ENCODE measurements at regions not wholly inside any gene's neighbourhood (a gene's known extent, or its start where the extent isn't known, plus 50 kb on each side); places are given as distances from the start of the nearest gene placed in this dataset.
A peak's percentile ranks its signal among the peaks of the same experiment; 100 is the strongest.
"Not testable (repeated sequence)": the region's sequence is repeated elsewhere in the genome, so short reads cannot be mapped to it uniquely, and the experiment has no call there.

DNA sequence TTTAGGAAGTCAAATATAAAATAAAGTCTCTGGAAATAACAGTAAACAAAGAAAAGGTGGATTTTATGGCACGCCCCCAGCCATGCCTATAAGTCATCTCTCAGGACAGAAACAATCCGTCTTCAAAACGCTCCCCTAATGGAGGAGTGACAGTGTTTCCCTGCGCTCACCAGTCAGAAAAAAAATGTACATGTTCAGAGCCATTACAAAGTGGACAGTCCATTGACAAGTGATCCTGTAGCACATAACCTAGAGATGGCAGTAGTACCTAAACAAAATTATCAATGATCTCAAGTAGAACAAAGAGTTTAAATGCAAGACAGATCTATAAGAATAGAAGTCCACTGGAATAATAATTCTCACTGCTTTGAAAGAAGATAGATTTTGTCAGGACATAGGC is 891.7 kb upstream of the MIR17HG start:
- ATAC-seq (no peak), DNase-seq (no peak)
- intact Hi-C loops (cut with micrococcal nuclease): no loop called here

DNA sequence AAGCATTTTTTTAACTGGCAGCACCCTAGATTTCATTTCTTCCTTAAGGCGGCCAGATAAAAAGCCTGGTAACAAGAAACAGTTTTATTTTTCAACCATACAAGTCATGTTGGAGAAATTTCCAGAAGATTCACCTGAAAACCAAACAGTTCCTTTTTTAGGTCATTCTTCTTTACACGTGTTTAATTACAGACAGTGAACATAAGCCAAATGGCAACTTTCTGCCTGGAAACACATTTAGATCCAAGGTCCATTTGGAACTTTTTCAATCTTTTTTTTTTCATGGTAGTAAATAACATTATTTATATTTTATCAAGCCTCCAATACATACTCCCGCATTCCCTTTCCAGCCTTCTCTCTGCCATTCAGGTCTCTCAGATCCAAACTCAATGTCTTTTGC is 886.1 kb upstream of the MIR17HG start:
- intact Hi-C loops (cut with micrococcal nuclease): no loop called here

DNA sequence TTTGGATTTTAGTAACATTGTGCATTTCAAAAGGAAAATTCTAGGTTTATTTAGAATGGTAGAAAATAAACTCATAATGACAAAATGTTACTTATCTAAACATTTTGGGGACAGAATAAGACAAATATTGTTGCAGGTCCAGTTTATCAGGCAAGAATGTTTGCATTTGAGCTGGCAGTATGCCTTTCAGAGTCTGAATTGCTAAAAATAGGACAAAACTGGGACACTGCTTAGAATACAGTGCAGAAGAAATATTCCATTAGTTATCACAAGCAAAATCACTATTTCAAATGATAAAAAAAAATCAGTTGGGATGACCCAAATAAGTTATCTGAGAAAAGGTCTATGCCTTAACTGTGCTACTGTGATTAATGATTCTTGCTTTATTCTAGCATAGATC is 870.3 kb upstream of the MIR17HG start:
- no peak for ATAC-seq
- intact Hi-C loops (cut with micrococcal nuclease): no loop called here
- DNase-seq: no peak

More for the DNA sequence above, 886.1 kb upstream of the MIR17HG start:
- DNase-seq (no peak), ATAC-seq (no peak)

DNA sequence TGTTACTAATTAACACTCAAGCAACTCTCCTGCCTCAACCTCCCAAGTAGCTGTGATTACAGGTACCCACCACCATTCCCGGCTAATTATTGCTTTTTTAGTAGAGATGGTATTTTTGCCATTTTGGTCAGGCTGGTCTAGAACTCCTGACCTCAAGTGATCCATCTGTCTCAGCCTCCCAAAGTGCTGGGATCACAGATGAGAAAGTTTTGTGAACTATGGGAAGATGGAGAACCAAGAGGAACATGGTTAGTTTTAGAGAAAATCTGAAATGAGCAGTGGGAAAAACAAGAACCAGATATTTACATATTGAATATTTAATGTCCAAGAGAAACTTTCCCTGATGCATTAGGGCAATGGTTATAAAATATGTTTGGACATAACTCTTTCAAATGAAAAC is 863.6 kb upstream of the MIR17HG start:
- ATAC-seq: no peak
- no peak for DNase-seq
- intact Hi-C loops (cut with micrococcal nuclease): no loop called here

GRCh38 chr13:90485436-90485835 is 862.1 kb upstream of the MIR17HG start:
- intact Hi-C loops (cut with micrococcal nuclease): no loop called here
- peak; percentile 43 for ATAC-seq

DNA sequence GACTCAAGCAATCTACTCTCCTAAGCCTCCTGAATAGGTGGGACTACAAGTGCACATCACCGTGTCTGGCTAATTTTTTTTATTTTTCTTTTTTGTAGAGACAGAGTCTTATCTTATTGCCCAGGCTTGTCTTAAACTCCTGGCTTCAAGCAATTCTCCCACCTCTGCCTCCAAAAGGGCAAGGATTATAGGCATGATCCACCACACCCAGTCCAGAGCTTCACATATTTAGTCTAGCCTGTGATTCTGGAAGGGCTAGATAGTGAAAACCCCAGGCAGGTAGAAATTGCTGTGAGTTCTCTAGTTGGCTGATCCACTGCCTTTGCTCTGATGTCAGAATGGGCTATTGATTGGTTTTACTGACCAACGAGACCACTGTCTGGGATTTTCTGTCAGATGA is 854.6 kb upstream of the MIR17HG start:
- no peak for DNase-seq
- intact Hi-C loops (cut with micrococcal nuclease): no loop called here
- ATAC-seq: no peak

More at GRCh38 chr13:90485436-90485835, 862.1 kb upstream of the MIR17HG start:
- no peak for DNase-seq

DNA sequence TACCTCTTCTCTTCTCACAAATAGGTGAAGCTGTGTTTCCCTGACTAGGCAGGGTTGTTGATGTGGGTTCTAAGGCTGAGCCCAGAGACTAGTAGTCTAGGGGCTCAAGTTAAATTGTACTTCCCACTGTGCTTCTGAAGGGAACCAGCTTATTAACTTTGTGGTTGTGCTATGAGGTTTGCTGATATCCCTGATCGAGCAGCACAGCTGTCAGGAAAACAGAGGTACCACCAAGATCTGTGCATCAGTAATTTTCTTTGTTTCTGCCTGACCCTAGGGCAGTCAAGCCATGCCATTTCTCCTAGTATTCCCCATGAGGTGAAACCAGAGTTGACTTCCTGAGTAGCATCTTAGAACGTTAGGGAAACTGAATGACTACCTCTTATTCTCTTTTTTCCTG is 853.8 kb upstream of the MIR17HG start:
- intact Hi-C loops (cut with micrococcal nuclease): no loop called here
- ATAC-seq (no peak), DNase-seq (no peak)

DNA sequence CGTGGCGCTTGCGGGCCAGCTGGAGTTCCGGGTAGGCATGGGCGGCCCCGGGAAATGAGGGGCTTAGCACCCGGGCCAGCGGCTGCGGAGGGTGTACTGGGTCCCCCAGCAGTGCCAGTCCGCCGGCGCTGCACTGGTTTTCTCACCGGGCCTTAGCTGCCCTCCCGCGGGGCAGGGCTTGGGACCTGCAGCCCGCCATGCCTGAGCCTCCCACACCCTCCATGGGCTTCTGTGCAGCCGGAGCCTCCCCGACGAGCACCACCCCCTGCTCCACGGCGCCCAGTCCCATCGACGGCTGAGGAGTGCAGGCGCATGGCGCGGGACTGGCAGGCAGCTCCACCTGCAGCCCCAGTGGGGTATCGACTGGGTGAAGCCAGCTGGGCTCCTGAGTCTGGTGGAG is 852.6 kb upstream of the MIR17HG start:
- ATAC-seq; DNase-seq; intact Hi-C loops (cut with micrococcal nuclease): not testable (repeated sequence)

GRCh38 chr13:90498096-90498495 is 849.4 kb upstream of the MIR17HG start:
- DNase-seq (no peak), ATAC-seq (no peak)
- intact Hi-C loops (cut with micrococcal nuclease): no loop called here

DNA sequence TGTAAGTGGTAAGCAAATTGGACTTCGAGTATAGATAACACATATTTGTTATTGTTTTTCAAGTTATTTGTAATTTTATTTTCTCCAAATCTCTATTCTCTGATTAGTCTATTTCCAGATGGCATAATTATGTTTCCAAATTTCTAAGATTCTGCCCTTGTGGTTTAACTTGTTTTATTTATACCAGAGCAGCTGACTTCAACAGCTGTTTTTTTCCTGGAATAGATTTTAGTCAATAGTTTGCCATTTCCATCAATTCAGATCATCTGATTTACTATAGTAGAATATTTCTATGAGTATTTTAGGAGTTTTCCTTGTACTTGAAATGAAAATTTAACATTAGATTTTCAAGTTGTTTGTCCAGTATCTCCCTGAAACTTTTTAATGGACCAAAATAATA is 848.7 kb upstream of the MIR17HG start:
- no peak for DNase-seq
- ATAC-seq: no peak
- intact Hi-C loops (cut with micrococcal nuclease): no loop called here

GRCh38 chr13:90500569-90500968 is 846.9 kb upstream of the MIR17HG start:
- no peak for DNase-seq
- ATAC-seq: peak; percentile 82
- intact Hi-C loops (cut with micrococcal nuclease): no loop called here

- peak; percentile 97 for ATAC-seq
Measured at GRCh38 chr13:90502153-90502552, 845.3 kb upstream of the MIR17HG start.

GRCh38 chr13:90502762-90503161 is 844.7 kb upstream of the MIR17HG start:
- DNase-seq: no peak
- intact Hi-C loops (cut with micrococcal nuclease): no loop called here
- ATAC-seq: peak; percentile 8

More at GRCh38 chr13:90502153-90502552, 845.3 kb upstream of the MIR17HG start:
- intact Hi-C loops (cut with micrococcal nuclease): no loop called here
- peak; percentile 57 for DNase-seq

- intact Hi-C loops (cut with micrococcal nuclease): no loop called here
- no peak for ATAC-seq
- DNase-seq: no peak
Measured at GRCh38 chr13:90510319-90510718, 837.2 kb upstream of the MIR17HG start.

DNA sequence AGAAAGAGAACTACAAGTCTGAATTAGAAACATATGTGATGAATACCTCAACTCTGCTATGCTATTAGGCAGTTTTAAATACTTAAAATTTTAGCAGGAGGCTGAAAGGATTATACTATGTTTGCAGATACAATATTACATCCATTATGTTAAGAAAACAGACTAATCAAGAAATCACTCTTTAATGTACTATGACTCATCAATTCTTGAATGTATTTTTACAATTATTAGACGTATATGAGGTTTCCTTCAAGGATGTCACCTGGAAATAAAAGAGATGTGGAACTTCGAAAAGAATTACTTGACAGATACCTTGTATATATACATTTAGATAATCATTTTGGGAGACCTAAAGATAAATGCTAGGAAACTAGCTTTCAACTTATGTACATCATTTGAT is 835.6 kb upstream of the MIR17HG start:
- no peak for DNase-seq
- intact Hi-C loops (cut with micrococcal nuclease): no loop called here
- no peak for ATAC-seq

DNA sequence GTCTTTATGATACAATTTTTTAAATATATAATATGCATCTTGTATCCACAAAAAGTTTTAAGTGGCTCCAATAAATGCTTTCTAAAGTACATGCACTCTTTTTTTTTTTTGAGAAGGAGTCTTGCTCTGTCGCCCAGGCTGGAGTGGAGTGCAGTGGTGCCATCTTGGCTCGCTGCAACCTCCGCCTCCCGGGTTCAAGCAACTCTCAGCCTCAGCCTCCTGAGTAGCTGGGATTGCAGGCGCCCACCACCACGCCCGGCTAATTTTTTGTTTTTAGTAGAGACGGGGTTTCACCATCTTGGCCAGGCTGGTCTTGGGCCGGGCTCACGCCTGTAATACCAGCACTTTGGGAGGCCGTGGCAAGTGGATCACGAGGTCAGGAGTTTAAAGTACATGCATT is 832.8 kb upstream of the MIR17HG start:
- ATAC-seq; DNase-seq; intact Hi-C loops (cut with micrococcal nuclease): not testable (repeated sequence)

GRCh38 chr13:90518417-90518816 is 829.1 kb upstream of the MIR17HG start:
- DNase-seq (no peak), ATAC-seq (no peak)
- intact Hi-C loops (cut with micrococcal nuclease): no loop called here

GRCh38 chr13:90519157-90519556 is 828.3 kb upstream of the MIR17HG start:
- ATAC-seq (no peak), DNase-seq (no peak)
- intact Hi-C loops (cut with micrococcal nuclease): no loop called here

GRCh38 chr13:90526711-90527110 is 820.8 kb upstream of the MIR17HG start:
- intact Hi-C loops (cut with micrococcal nuclease): no loop called here
- DNase-seq (no peak), ATAC-seq (no peak)

DNA sequence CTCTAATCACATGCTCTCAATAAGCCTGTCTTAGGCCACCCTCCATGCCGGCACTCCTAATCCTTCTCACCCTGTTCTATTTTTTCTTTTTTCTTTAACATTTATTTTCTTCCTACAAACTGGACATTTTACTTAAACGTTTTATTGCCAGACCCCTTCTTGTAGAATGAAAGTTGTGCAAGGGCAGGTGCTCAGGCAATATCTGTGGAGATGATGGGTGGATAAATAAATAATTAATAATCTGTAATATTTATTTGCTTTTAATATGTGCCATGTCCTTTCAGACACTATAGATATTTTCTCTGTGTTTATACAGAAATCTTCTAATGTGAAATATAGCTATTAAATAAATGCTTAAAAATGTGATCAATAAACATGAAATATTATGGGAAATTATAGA is 815.7 kb upstream of the MIR17HG start:
- DNase-seq (no peak), ATAC-seq (no peak)
- intact Hi-C loops (cut with micrococcal nuclease): no loop called here

GRCh38 chr13:90532861-90533492 is 814.5 kb upstream of the MIR17HG start:
- intact Hi-C loops (cut with micrococcal nuclease): no loop called here
- ATAC-seq: no peak
- no peak for DNase-seq

DNA sequence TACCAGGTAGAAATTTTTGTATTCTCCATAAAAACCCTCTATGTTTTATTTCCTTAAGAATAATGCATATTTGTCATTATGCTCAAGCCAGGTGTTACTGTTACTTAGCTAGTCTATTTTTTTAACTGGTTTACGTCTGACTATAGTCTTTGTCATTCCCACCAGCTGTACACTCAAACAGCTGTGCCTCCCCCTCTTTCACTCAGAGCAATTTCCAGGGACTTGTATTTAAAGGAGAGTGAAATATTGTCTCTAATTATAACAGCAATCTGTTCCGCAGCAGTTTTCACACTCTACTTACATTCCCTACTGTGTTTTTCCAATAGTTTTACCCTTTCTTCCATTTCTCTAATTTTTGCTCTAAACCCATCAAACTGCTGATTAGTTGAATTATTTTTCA is 813.6 kb upstream of the MIR17HG start:
- DNase-seq (no peak), ATAC-seq (no peak)
- intact Hi-C loops (cut with micrococcal nuclease): no loop called here
